Right cardiac atrium (tissue), 5 donors: ENCODE measurements at regions not wholly inside any gene's neighbourhood (a gene's known extent, or its start where the extent isn't known, plus 50 kb on each side); places are given as distances from the start of the nearest gene placed in this dataset.
"Not testable (repeated sequence)": the region's sequence is repeated elsewhere in the genome, so short reads cannot be mapped to it uniquely, and the experiment has no call there.

ENCODE experiments used
- ATAC-seq, 2 donors: fragments of 200-7000 bp; cut with Tn5 transposase; one replicate each; pipeline versions ENCODE4 v1.8.0 to v1.9.1; 2020; ENCODE audit warnings: moderate library complexity in 2 of 2, mild to moderate bottlenecking in 1 of 2
- DNase-seq, 3 donors: peaks; one replicate each; pipeline ENCODE4 v3.0.0-alpha.2; 2020
- H3K27ac ChIP-seq: one replicate; pipeline ENCODE4 v1.5.1; 2013; ENCODE audit warnings: mild to moderate bottlenecking, low read length, control low read depth, moderate library complexity
- H3K27me3 ChIP-seq: one replicate; pipeline ENCODE4 v1.6.1; 2013; ENCODE audit not compliant: control insufficient read depth, insufficient read depth
- H3K4me1 ChIP-seq: one replicate; pipeline ENCODE4 v1.6.1; 2013; ENCODE audit warnings: low read length; ENCODE audit not compliant: control insufficient read depth, insufficient read depth
- H3K4me3 ChIP-seq: one replicate; pipeline ENCODE4 v1.5.1; 2013; ENCODE audit warnings: low read length, control low read depth
- H3K9me3 ChIP-seq: one replicate; pipeline ENCODE4 v1.6.1; 2013; ENCODE audit warnings: low read length; ENCODE audit not compliant: control insufficient read depth
- WGBS: extraction: QIAGEN DNeasy Blood & Tissue Kit; methylation state at CpG from one replicate; pipeline ENCODE4 v1.1.7; 2013; 5-methylcytosine and 5-hydroxymethylcytosine counted together
- intact Hi-C, 4 donors: fragments of 100-400 bp; cut with DNase I; formaldehyde crosslinking; loops; one replicate each; pipeline versions ENCODE4 v1.11.0 to v1.14.0; 2022 to 2023
- donor health status: healthy with polysubstance abuse.
- donor health status: DM: no; HTN: yes; CAD: no.
- donor health status: DM: no; HTN: no; CAD: no.
- donor health status: DM: no; HTN: yes; CAD: no; lungs with severe emphysema.
- donor health status: DM: yes; HTN: yes; CAD: no.

GRCh38 chr6:27797960-27798359 is 114.2 kb downstream of the OR2B2 start:
- intact Hi-C loops = loop anchor here in 1 of 4 donors (5.0 kb wide), 1 partner anchor 611 kb away; no protein-coding TSS in a partner anchor

DNA sequence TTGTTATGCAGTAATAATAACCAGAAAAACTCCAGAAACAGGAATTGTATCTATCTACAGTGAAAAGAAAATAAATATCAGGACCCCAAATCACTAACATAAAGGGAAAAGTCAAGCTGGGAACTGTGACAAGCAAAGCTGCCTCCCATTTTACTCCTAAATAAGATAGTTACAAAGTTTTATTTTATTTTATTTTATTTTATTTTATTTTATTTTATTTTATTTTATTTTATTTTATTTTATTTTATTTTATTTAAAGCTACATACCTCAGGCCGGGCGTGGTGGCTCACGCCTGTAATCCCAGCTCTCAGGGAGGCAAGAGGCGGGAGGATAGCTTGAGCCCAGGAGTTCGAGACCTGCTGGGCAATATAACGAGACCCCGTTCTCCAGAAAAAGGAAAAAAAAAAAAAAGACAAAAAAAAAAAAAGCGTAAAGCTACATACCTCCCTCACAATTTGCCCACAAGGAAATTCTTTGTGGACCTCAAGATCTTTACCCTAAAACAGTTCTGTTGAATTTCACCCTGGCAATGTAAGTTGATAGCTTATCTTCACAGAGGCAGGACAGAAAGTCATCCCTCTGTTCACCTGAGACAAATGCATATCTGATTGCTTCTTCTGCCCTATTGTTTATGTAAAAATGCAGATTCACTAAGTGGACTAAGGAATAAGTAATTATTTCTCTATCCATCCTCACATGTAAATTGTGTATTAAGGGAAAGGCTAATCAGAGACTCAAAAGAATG is 115.3 kb downstream of the OR2B2 start:
- H3K9me3 ChIP-seq, H3K27ac ChIP-seq, H3K27me3 ChIP-seq, ATAC-seq, H3K4me3 ChIP-seq, H3K4me1 ChIP-seq, DNase-seq: not testable (repeated sequence)
- intact Hi-C loops = loop anchor here in 1 of 4 donors (5.0 kb wide), 1 partner anchor 610 kb away; no protein-coding TSS in a partner anchor
- WGBS = 89% methylated on average over 8 of the region's 8 CpGs

More at GRCh38 chr6:27797960-27798359, 114.2 kb downstream of the OR2B2 start:
- no peak overlapping the region for H3K4me3 ChIP-seq
- H3K9me3 ChIP-seq = no peaks in the 10 kb centered on the region
- DNase-seq (no peak), ATAC-seq (no peak)
- H3K4me1 ChIP-seq = no peaks in the 10 kb centered on the region
- no peak overlapping the region for H3K27ac ChIP-seq
- no peaks in the 10 kb centered on the region for H3K27me3 ChIP-seq
- 65% methylated on average over 1 of the region's 1 CpG for WGBS

GRCh38 chr6:27795697-27796494 is 116.3 kb downstream of the OR2B2 start:
- ATAC-seq = peak; percentile 78 to 79
- intact Hi-C loops = loop anchor here in 1 of 4 donors (5.0 kb wide), 1 partner anchor 609 kb away; no protein-coding TSS in a partner anchor
- no peak for DNase-seq

DNA sequence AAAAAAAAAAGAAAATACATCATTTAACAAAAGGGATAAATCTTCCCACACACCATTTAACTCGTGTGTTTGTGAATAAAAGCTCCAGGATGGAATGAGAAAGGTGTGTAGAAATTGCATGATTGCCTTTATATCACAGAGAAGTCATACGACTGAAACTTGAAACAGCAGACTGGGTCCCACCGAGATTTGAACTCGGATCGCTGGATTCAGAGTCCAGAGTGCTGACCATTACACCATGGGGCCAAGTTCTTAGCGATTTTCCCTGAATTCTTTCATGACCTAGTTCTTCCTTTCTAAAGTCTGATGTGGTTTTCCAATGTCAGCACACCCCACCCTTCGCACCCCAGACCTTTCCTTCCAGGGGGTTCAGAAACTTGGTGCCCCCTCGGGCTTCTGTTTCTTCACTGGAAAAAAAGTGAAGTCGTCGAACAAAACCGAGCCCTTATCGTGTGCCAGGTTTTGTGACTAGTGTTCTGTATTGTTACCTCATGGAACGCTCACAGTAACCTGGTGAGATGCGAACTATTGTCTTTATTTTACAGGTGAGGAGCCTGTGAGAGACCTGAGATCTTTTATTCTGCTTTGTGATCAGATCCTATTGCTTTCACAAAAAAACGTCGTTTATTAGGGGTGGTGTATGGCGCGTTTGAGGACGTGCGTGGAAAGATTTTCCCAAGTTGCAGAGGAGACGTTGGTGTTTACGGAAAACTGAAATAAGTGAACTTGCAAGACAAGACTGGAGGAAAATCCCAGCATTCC is 120.8 kb downstream of the OR2B2 start:
- peak; percentile 70 to 85 for ATAC-seq
- H3K27ac ChIP-seq = no peak overlapping the region
- no peaks in the 10 kb centered on the region for H3K9me3 ChIP-seq
- peak; percentile 58 to 72 (median 63) for DNase-seq
- WGBS = 2% methylated on average over 22 of the region's 22 CpGs
- H3K4me3 ChIP-seq = peak overlapping the region; percentile 73
- no peaks in the 10 kb centered on the region for H3K4me1 ChIP-seq
- intact Hi-C loops = no loop called here
- H3K27me3 ChIP-seq = no peaks in the 10 kb centered on the region

More at GRCh38 chr6:27795697-27796494, 116.3 kb downstream of the OR2B2 start:
- 4% methylated on average over 5 of the region's 5 CpGs for WGBS
- H3K27ac ChIP-seq = no peak overlapping the region
- no peaks in the 10 kb centered on the region for H3K27me3 ChIP-seq
- H3K4me3 ChIP-seq = no peak overlapping the region
- no peaks in the 10 kb centered on the region for H3K9me3 ChIP-seq
- no peaks in the 10 kb centered on the region for H3K4me1 ChIP-seq

GRCh38 chr6:27788376-27788775 is 123.8 kb downstream of the OR2B2 start:
- H3K4me1 ChIP-seq, intact Hi-C loops, ATAC-seq, H3K27ac ChIP-seq, H3K4me3 ChIP-seq, H3K27me3 ChIP-seq, H3K9me3 ChIP-seq, DNase-seq: not testable (repeated sequence)
- WGBS = 93% methylated on average over 17 of the region's 17 CpGs

- DNase-seq = no peak
- H3K4me1 ChIP-seq = no peaks in the 10 kb centered on the region
- no peak overlapping the region for H3K4me3 ChIP-seq
- no peaks in the 10 kb centered on the region for H3K27me3 ChIP-seq
- WGBS = 31% methylated on average over 1 of the region's 1 CpG
- no peak for ATAC-seq
- no peak overlapping the region for H3K27ac ChIP-seq
- intact Hi-C loops = no loop called here
- no peaks in the 10 kb centered on the region for H3K9me3 ChIP-seq
Observed at GRCh38 chr6:27786048-27786447, 126.1 kb downstream of the OR2B2 start.

DNA sequence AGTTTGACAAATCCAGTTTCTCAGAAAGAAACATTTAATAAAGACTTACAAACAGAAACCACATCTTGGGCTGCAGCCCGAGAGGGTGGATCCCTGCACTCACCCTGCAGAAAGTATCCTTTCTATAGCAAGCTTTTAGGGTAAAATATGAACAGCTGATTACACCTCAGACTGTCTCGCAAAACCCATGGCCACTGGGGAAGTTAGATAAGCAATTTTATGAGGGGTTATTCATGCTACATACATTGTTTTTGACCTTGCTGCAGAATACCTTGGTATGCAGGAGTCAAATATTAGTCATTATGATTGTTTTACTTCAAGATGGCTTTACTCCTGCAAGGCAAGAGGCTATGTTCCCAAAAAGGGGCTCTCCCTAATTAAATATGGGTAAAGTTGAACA is 126.9 kb downstream of the OR2B2 start:
- Histone ChIP-seq H3K4me1 (no peaks in the 10 kb centered on the region), H3K9me3 (no peaks in the 10 kb centered on the region), H3K27ac (no peak overlapping the region), H3K27me3 (no peaks in the 10 kb centered on the region), H3K4me3 (no peak overlapping the region)
- ATAC-seq (no peak), DNase-seq (no peak)
- 70% methylated on average over 2 of the region's 2 CpGs for WGBS
- intact Hi-C loops = no loop called here

DNA sequence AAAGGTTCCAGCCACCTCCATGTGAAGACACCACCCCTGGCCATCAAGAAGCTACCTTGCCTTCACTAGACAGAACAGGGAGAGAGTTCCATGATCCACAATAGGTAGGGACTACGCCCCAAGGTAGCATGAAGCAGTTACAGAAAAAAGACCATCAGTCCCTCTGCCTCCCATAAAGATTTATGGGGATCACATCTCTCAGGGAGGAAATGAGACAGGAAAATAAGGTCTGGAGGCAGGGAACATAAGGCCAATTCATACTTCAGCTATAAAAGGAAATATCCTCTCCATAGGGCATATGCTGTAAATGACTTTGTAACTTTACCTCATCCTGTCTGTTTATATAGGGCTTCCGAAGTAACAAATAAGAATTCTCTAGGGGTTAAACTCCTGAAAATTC is 129.4 kb downstream of the OR2B2 start:
- whole genome bisulfite sequencing = 80% methylated on average over 2 of the region's 2 CpGs
- Histone ChIP-seq H3K4me1 (no peaks in the 10 kb centered on the region), H3K9me3 (no peaks in the 10 kb centered on the region), H3K27me3 (no peaks in the 10 kb centered on the region), H3K27ac (no peak overlapping the region), H3K4me3 (no peak overlapping the region)
- DNase-seq (no peak), ATAC-seq (no peak)
- intact Hi-C loops = no loop called here

GRCh38 chr6:27778625-27779417 is 133.4 kb downstream of the OR2B2 start:
- no peaks in the 10 kb centered on the region for H3K27me3 ChIP-seq
- ATAC-seq = no peak
- H3K4me1 ChIP-seq = no peaks in the 10 kb centered on the region
- H3K9me3 ChIP-seq = no peaks in the 10 kb centered on the region
- no peak overlapping the region for H3K4me3 ChIP-seq
- 81% methylated on average over 7 of the region's 7 CpGs for WGBS
- no peak for DNase-seq
- intact Hi-C loops = loop anchor here in 1 of 4 donors (10.0 kb wide), 1 partner anchor 116 kb away; a partner anchor contains a TSS
- no peak overlapping the region for H3K27ac ChIP-seq
